HepG2 (cell line): ENCODE measurements at regions not wholly inside any gene's neighbourhood (a gene's known extent, or its start where the extent isn't known, plus 50 kb on each side); places are given as distances from the start of the nearest gene placed in this dataset.

Experiments
- CREM ChIP-seq, 2 experiments: sonication (generic) in 1 of 2; formaldehyde crosslinking in 1 of 2; IDR thresholded peaks; 2 replicates each; pipeline versions ENCODE4 v1.4.0 to v1.6.1; 2016 to 2020; ENCODE audit warnings: antibody characterized with exemption in 1 of 2, mild to moderate bottlenecking in 1 of 2, missing genetic modification reagents in 1 of 2
- HNF4G ChIP-seq, 2 experiments: sonication (generic) in 1 of 2; formaldehyde crosslinking in 1 of 2; IDR thresholded peaks; 2 replicates each; pipeline versions ENCODE4 v1.4.0 to v1.6.1; 2011 to 2020; ENCODE audit warnings: borderline replicate concordance in 2 of 2, low read depth in 2 of 2, mild to moderate bottlenecking in 2 of 2, low read length in 1 of 2, missing genetic modification reagents in 1 of 2, moderate library complexity in 1 of 2
- PCBP2 ChIP-seq: fragments of 200-400 bp; formaldehyde crosslinking; optimal IDR thresholded peaks from 2 replicates; pipeline ENCODE3; 2018; ENCODE audit warnings: low read length, low read depth; ENCODE audit not compliant: poor library complexity, severe bottlenecking
- RAD21 ChIP-seq: fragments of 450-650 bp; formaldehyde crosslinking; IDR thresholded peaks from 2 replicates; pipeline ENCODE4 v1.5.0; 2020; ENCODE audit warnings: mild to moderate bottlenecking
- SMC3 ChIP-seq: IDR thresholded peaks from 2 replicates; pipeline ENCODE4 v1.6.1; 2011; ENCODE audit warnings: low read length, improper control_type of control experiment
- ZFP41 ChIP-seq: sonication (generic); formaldehyde crosslinking; IDR thresholded peaks from 2 replicates; pipeline ENCODE4 v1.4.0; 2020; ENCODE audit warnings: mild to moderate bottlenecking, missing genetic modification reagents, borderline replicate concordance
- ZFX ChIP-seq: sonication (generic); formaldehyde crosslinking; IDR thresholded peaks from 2 replicates; pipeline ENCODE4 v1.4.0; 2020; ENCODE audit warnings: mild to moderate bottlenecking, low read depth, missing genetic modification reagents, moderate library complexity
- ZNF256 ChIP-seq: sonication (generic); formaldehyde crosslinking; conservative IDR thresholded peaks from 2 replicates; pipeline ENCODE4 v1.4.0; 2020; ENCODE audit warnings: missing genetic modification reagents
- TF ChIP-seq, protein P1 (sequence below): sonication (generic); formaldehyde crosslinking; IDR thresholded peaks from 2 replicates; pipeline ENCODE4 v1.5.0; 2020; ENCODE audit warnings: mild to moderate bottlenecking, missing genetic modification reagents, moderate library complexity
- TF ChIP-seq, protein P2 (sequence below): sonication (generic); formaldehyde crosslinking; IDR thresholded peaks from 2 replicates; pipeline ENCODE4 v1.5.1; 2020; ENCODE audit warnings: missing genetic modification reagents, mild to moderate bottlenecking, borderline replicate concordance

DNA sequence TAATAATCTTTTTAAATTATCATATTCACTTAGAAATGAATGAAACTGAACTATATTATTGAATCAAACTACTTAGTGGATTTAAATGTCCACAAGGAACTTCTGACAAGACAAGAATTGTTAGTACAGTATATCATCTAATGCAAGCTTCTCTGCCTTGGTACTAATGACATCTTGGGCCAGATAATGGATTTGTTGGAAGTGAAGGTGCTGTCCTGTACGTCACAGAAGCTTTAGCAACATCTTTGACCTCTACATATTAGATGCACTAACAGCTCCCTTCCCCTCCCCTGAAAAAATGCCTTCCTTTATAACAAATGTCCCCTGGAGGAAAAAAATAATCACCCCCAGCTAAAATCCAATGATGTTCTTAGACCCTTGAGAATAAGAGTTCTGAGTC is 695.8 kb upstream of the EYS start:
- TF ChIP-seq, protein P1, sequence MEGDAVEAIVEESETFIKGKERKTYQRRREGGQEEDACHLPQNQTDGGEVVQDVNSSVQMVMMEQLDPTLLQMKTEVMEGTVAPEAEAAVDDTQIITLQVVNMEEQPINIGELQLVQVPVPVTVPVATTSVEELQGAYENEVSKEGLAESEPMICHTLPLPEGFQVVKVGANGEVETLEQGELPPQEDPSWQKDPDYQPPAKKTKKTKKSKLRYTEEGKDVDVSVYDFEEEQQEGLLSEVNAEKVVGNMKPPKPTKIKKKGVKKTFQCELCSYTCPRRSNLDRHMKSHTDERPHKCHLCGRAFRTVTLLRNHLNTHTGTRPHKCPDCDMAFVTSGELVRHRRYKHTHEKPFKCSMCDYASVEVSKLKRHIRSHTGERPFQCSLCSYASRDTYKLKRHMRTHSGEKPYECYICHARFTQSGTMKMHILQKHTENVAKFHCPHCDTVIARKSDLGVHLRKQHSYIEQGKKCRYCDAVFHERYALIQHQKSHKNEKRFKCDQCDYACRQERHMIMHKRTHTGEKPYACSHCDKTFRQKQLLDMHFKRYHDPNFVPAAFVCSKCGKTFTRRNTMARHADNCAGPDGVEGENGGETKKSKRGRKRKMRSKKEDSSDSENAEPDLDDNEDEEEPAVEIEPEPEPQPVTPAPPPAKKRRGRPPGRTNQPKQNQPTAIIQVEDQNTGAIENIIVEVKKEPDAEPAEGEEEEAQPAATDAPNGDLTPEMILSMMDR (CRISPR knock-in tag): no peak
- TF ChIP-seq ZFP41 (CRISPR knock-in tag) (no peak), SMC3 (no peak), CREM (IDR thresholded peaks at IDR 0.05) (no peak), CREM (CRISPR knock-in tag; IDR thresholded peaks at IDR 0.05) (no peak), PCBP2 (no peak), HNF4G (IDR thresholded peaks at IDR 0.05; ENCODE audit: borderline replicate concordance, low read depth, low read length) (no peak), HNF4G (CRISPR knock-in tag; IDR thresholded peaks at IDR 0.05; ENCODE audit: borderline replicate concordance, low read depth) (no peak), RAD21 (CRISPR knock-in tag) (no peak), ZNF256 (CRISPR knock-in tag) (no peak), ZFX (CRISPR knock-in tag) (no peak)
- TF ChIP-seq, protein P2, sequence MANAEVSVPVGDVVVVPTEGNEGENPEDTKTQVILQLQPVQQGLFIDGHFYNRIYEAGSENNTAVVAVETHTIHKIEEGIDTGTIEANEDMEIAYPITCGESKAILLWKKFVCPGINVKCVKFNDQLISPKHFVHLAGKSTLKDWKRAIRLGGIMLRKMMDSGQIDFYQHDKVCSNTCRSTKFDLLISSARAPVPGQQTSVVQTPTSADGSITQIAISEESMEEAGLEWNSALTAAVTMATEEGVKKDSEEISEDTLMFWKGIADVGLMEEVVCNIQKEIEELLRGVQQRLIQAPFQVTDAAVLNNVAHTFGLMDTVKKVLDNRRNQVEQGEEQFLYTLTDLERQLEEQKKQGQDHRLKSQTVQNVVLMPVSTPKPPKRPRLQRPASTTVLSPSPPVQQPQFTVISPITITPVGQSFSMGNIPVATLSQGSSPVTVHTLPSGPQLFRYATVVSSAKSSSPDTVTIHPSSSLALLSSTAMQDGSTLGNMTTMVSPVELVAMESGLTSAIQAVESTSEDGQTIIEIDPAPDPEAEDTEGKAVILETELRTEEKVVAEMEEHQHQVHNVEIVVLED (CRISPR knock-in tag): no peak
